SKM-1 (cell line): ENCODE measurements at regions not wholly inside any gene's neighbourhood (a gene's known extent, or its start where the extent isn't known, plus 50 kb on each side); places are given as distances from the start of the nearest gene placed in this dataset.

ENCODE experiments used
- DNase-seq: peaks from one replicate; lab custom pipeline; 2025; ENCODE audit not compliant: unreplicated experiment; lab: John Stamatoyannopoulos, UW

DNA sequence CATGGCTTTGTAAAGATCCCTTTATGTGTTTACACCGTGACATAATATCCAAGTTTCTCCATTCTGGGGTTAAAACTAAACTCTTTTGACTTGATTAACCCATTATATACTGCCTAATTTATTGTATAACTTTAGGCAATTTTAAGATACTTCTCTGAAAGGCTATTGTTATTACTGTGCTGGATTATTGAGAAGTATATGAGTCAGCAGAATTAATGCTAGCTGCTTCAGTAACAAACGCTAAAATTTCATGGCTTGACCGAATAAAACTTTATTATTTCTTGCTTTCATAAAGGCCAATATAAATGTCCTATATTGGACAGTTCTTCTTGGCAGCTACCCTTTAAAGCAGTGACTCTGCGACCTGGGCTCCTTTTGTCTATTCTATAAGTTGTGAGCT lies 853.9 kb downstream of the SORCS3 start:
- DNase-seq = no peak

- no peak for DNase-seq
Measured at GRCh38 chr10:105494303-105494702, 853.2 kb downstream of the SORCS3 start.

DNA sequence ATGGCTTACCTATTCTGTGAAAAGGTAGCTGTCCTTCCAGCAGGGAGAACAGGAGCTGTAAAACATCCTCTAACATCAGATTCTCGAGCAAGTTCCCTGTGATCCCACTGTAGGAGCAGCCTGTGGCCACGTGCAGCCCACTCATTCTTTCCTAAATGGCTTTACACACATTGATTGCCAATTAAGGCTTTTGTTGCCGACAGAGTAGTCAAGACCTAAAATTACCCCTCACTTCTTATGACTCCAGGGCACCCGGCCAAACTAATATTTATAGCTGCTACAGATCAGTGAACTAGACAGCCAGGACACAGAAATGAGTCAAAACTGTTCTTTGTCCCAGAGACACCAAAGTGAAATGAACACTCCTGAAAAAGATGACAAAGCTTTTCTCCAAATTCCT lies 832.1 kb downstream of the SORCS3 start:
- DNase-seq = no peak

DNA sequence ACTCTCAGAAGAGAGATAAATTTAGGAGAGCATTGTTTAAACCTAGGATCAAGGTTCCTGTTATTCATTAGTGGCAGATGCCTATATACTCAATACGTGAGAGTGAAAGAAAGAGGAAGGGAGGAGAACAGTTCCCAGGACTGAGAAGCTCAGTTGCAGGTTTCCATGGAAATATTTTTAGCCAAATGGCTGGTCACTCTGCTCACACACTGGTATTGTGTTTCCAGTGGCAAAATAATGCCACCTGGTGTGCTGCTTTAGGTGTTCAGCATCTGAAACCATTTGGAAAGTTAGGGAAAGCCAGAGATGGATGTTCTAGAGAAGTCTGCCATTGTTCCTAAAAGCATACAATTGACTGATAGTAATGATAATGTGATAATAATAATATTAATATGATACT lies 827.7 kb downstream of the SORCS3 start:
- DNase-seq = no peak

- DNase-seq = no peak
Measured at GRCh38 chr10:105466521-105466920, 825.4 kb downstream of the SORCS3 start.

DNA sequence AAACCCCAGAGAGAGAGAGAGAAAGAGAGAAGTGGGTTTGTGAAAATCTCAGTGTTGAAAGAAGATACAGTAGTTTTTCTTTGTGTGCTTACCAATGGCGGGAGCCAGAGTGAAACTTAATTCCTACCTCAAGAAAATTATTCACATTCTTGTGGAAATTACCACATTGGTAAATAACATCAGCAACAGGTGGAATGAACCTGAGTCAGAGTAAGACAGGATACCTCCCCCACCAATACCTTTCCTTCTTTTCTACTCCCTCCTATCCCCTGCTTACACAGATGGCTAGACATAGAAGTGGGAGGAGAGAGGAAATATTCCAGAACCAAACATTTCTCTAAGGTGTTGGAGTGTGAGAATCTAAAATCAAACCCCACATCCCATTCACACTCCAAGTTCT lies 793.9 kb downstream of the SORCS3 start:
- no peak for DNase-seq

DNA sequence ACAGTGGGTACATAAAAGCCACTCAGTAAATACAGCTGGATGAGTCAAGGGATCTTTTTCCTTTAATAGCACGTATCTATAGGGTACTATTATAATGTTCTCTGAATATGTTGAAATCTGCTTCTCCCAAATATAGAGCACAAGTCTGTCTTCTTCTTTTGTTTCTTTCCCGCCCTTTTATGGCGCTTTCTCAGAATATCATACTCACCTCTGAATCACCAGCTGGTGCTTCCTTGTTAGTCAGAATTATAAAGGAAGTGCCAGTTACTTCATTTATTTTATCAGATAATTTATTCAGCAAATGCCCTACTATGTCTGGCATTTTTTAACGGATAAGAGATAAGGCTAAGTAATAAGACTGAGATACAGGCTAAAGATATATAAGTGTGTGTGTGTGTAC lies 772.9 kb downstream of the SORCS3 start:
- no peak for DNase-seq

DNA sequence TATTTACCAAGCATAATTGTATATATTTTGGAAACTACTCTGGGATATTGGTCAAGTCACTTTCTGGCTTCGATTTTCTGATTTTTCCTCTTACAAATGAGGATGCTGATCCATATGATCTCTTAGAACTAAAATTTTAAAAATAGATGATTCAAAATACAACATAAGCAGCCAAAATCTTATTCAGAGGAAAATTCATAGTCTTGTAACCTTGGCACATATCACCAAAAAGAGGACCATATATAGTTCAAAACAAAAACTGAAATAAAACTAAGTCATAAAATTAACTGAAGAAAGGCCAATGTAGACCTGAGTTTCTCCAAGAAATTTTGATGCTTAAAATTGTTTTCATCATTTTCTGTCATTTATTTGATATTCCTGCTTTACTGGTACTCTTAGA lies 768.3 kb downstream of the SORCS3 start:
- DNase-seq = no peak

GRCh38 chr10:105406488-105406887 lies 765.4 kb downstream of the SORCS3 start:
- no peak for DNase-seq

- no peak for DNase-seq
Measured at GRCh38 chr10:105398202-105398601, 757.1 kb downstream of the SORCS3 start.

- DNase-seq = no peak
Measured at GRCh38 chr10:105391670-105392351, 750.7 kb downstream of the SORCS3 start.

- no peak for DNase-seq
Measured at GRCh38 chr10:105387971-105388370, 746.9 kb downstream of the SORCS3 start.

GRCh38 chr10:105383978-105384377 lies 742.9 kb downstream of the SORCS3 start:
- DNase-seq = no peak

DNA sequence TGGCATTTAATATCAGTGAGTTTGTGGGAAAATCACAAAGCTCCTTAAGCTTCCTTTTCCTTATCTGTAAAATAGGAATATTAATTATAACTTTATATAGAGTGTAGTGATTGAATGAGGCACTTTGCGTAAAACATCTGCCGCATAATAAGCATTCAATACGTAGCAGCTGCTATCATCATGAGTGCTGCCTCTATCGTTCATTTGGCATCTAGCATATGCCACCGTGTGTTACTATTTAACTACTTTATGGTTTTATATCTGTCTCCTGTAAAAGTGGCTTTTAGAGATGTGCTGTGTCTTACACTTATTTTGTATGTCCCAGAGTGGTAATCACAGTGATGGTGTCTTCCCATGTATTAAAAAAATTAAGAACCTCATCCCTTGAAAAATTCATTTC lies 729.6 kb downstream of the SORCS3 start:
- DNase-seq = no peak

- DNase-seq = no peak
Measured at GRCh38 chr10:105359708-105360107, 718.6 kb downstream of the SORCS3 start.

DNA sequence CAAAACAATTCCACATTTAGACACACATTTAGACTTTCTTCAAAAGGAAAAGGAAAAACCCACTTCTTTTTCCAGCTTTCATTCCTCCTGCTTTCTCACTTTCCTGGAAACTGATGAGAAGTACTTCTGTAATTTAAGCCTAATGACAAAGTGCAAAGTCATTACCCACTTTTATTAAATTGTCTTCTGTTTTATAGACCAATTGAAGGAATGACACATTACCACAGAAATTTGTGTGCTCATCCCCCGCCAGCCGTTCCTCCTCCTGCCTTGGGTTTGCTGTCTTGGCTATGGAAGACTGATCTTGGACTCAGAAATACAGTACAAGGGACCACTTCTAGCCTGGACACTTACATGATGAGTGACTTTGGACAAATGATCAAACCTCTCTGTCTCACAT lies 717.8 kb downstream of the SORCS3 start:
- DNase-seq = no peak

DNA sequence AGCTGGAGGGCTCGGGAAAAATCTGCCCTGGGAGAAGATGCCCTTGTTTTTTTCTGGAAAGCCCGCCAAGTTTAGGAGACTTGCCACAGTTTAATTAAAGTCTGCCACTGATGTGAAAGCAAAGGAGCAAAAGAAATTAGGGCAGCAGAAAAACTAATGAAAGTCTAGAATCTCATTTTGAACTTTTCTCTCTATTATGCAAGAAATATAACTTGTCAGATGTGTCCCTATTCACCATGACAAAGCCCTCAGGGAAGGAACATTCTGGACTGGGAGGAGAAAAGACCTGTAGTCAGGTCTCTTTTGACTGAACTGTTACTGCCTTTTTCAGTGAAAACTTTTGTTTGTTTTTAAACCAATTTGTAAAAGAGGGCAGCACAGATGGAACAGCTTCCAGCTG lies 715.5 kb downstream of the SORCS3 start:
- DNase-seq = no peak

GRCh38 chr10:105354010-105354409 lies 712.9 kb downstream of the SORCS3 start:
- no peak for DNase-seq

- no peak for DNase-seq
Measured at GRCh38 chr10:105352827-105353226, 711.7 kb downstream of the SORCS3 start.

DNA sequence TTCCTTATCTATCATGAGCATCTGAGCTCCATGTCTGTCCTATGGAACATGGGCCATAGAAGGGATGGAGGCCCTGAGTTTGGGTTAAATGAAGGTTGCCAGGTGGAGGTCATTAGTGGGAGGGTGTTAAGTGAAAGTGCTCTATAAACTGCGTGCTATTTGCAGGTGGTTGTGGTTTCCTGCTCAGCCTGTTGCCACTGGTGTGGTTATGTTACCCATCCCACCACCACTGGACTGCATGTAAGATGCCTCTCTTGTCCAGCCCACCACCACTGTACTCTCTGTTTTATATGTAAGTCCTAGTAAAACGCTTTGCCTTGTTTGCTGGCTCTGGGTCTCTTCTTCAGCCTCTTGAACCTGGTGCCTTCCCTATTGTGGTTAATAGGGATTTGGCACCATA lies 711.2 kb downstream of the SORCS3 start:
- no peak for DNase-seq

- no peak for DNase-seq
Measured at GRCh38 chr10:105351187-105351586, 710.1 kb downstream of the SORCS3 start.

GRCh38 chr10:105347487-105347886 lies 706.4 kb downstream of the SORCS3 start:
- DNase-seq = no peak

DNA sequence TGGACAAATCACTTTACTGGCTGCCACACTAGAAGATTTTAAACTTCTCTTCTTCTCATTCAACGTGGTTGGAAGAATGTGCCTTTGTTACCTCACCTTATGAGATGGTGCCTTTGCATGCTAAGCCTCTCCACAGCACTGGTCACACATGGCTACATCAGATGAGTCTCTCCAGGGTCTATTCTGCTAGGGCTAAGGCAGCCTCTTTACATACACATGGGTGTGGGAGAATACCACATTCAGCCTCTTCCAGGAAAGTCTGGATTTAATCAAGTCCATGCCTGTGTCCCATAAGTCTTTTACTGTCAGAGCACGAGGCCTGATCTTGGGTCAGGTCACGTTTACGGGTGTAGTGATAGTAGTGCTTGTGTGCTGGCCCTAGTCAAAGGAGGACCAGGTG lies 701.5 kb downstream of the SORCS3 start:
- no peak for DNase-seq
